ENCODE measurements at regions not wholly inside any gene's neighbourhood (a gene's known extent, or its start where the extent isn't known, plus 50 kb on each side); places are given as distances from the start of the nearest gene placed in this dataset.

DNA sequence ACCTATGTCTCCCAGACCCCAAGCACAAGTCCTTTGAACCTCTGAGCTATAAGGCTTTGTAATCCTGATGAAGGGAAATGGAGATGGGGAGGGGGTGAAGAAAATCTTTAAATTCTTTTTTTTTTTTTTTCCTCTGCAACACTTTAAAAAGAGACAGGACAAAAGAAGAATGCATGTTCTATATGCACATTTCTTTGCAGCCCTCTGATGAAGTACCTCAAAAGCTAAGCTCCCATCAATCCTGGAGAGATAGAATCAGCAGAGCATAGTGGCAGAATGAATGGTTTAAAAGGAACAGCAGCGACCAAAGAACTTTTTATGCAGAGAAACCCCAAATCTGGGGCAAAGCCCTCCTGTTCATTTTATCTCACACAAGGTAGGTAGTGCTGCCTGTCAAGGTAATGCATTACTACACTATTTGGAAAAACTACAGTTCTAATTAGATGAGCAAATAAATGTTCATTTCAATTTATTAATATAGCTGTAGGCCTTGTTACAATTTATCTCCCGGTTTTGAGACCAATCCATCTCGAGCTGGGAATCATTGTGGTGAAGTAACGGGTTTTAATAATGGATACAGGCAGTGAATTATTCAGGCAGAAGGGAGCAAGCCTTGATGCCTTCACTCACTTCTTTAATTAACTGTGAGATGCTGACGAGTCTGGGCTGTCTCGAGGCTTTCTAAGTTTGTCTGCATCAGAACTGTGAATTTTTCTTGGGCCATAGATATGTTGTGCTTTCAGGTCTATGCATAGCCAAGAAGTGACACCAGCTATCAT lies 173.5 kb upstream of the ZNF608 start:
- FAIRE-seq (no peak), DNase-seq (ENCODE audit: low spot score in 2 of 2) (no peak)

GRCh38 chr5:124920909-124921666 lies 174.6 kb upstream of the ZNF608 start:
- FAIRE-seq (no peak), DNase-seq (ENCODE audit: low spot score in 2 of 2) (no peak)

DNA sequence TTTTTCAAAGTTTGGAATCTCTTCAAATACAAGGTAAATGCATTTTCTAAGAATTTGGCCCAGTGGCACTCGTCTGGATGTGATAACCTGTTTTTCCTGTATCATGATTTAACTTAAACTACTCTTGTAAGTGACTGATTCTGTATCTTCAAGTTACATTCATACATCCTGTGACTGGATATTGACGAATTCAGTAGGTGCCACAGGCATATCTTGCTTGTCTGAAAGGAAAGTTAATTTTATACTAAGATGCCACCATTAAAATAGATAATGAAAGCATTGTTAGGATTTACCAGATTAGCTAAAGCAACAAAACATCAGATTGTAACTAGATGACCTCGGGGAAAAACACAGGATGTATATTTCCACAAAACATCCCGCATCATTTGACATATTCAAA lies 175.3 kb upstream of the ZNF608 start:
- DNase-seq (ENCODE audit: low spot score in 2 of 2) (no peak), FAIRE-seq (no peak)

DNA sequence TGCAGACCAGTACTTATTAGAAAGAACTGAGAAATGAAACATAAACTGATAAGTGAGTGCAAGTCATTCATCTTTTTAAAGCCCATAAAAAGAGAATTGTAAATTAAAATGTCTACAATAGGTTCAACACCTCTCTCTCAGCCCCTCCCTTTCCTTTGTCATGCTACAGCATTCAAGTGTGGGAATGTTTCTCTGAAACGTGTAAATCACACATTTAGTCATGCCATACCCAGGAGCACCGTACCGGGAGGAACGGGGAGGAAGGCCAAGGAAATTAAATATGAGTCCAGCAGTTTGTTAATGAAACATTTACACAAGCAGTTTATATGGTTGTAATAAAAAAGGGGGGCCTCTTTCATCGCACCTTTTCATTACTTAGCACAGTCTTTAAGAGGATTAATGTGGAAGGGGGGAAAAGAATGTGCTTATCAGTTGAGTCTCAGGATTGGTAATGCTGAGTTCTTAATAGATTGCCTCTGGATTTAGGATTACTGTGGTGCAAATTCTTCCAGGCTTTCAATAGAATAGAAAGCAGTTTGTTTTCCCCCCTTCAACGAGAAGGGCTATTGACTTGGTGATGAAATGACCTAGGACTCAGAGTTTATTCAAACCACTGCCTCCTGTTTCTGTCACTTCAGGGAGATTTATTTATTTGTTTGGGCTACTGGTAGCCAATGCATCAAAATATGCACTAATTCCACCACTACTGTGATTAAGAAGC lies 176.0 kb upstream of the ZNF608 start:
- no peak for FAIRE-seq
- no peak for DNase-seq (ENCODE audit: low spot score in 2 of 2)

GRCh38 chr5:124923131-124923530 lies 176.7 kb upstream of the ZNF608 start:
- DNase-seq (ENCODE audit: low spot score in 2 of 2) = peak in 1 of 2 donors; percentile 32
- peak; percentile 94 for FAIRE-seq

- DNase-seq (ENCODE audit: low spot score in 2 of 2) (no peak), FAIRE-seq (no peak)
Measured at GRCh38 chr5:124924729-124925128, 178.3 kb upstream of the ZNF608 start.

DNA sequence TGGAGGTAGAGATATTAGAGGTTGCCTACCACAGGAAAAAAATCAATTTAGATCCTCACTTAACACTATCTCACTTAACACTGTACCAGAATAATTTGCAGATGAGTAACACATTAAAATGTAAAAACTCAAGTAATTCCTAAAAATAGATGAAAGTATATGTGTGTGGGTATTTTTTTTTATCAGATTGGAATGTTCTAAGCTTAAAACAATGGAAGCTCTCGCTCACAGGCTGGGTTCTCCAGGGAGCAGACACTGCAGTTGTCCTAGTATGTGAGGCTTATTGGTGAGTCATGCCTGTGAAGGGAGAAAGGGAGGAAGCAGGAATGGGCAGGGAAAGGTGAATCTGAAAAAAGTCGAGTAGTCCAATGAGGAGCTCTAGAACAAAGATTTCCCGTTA lies 181.3 kb upstream of the ZNF608 start:
- no peak for DNase-seq (ENCODE audit: low spot score in 2 of 2)
- FAIRE-seq = no peak

DNA sequence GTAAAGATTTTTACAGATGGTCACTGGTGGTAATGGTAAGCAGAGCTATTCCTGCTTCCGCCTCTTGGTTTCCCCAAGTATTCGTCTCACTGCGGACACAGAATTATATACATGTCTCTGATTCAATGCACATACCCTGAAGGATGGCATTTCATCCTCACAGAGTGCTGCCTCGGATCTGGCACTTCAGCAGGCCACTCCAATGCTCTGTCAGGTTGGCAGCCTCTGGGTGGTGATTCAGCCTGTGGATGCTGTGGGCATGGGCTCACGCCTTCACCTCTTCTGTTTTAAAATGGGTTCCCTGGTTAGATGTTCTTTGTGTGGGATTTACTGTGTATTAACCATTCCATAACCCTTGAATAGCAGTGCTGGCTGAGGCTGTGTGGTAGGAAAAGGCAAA lies 182.6 kb upstream of the ZNF608 start:
- FAIRE-seq = no peak
- DNase-seq (ENCODE audit: low spot score in 2 of 2) = no peak

- DNase-seq (ENCODE audit: low spot score in 2 of 2) = no peak
- no peak for FAIRE-seq
Measured at GRCh38 chr5:124932791-124933600, 186.6 kb upstream of the ZNF608 start.

- FAIRE-seq = no peak
Measured at GRCh38 chr5:124935065-124935464, 188.6 kb upstream of the ZNF608 start.

DNA sequence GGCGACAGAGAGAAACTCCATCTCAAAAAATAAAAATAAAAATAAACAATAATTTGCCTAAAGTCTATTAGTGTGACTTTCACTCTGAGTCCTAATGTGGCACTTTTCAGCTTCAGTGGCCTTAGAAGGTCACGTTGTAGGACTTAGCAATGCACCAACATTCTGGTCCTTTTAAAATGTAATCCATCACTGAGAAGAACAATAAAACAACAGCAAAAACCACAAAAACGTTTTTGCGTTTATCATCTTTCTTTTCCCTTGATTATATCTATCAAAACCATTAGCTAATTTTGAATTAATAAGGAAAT lies 190.1 kb upstream of the ZNF608 start:
- FAIRE-seq = no peak

More at GRCh38 chr5:124935065-124935464, 188.6 kb upstream of the ZNF608 start:
- DNase-seq (ENCODE audit: low spot score in 2 of 2) = no peak

DNA sequence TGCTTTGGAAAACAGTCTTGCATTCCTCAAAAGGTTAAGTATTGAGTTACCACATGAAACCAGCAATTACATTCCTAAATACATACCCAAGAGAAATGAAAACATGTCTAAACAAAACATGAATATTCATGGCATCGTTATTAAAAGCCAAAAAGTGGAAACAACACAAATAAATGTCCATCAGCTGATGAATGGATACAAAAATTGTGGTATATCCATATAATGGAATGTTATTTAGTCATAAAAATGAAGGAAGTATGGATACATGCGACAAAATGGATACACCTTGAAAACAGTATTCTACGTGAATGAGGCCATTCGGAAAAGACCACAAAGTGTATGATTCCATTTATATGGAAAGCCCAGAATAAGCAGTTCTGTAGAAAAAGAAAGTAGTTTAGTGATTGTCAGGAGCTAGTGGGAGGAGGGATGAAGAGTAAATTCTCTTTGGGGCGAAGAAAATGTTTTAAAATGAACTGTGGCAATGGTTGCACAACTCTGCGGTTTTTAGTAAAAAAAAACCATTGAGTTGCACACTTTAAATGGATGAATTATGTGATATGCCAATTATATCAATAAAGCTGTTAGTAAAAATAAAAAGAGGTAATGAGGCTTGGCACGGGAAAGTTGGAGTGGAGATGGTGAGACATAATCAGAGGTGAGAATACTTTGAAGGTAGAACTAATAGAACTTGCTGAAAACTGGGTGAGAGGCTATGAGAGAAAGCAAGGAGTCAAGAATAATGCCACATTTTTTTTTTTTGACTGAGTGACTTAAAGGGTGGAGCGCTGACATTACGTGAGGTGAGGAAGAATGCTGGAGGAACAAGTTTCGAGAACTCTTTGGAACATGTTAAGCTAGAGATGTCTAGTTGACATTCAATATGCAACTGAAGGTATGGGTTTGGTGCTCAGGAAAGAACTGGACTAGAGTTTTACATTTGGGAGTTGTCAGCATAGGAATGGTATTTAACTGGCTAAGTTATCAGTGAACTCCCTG lies 194.9 kb upstream of the ZNF608 start:
- no peak for DNase-seq (ENCODE audit: low spot score in 2 of 2)
- no peak for FAIRE-seq

More for the DNA sequence above, 190.1 kb upstream of the ZNF608 start:
- no peak for DNase-seq (ENCODE audit: low spot score in 2 of 2)

- FAIRE-seq (no peak), DNase-seq (ENCODE audit: low spot score in 2 of 2) (no peak)
Measured at GRCh38 chr5:124948062-124948753, 201.8 kb upstream of the ZNF608 start.

DNA sequence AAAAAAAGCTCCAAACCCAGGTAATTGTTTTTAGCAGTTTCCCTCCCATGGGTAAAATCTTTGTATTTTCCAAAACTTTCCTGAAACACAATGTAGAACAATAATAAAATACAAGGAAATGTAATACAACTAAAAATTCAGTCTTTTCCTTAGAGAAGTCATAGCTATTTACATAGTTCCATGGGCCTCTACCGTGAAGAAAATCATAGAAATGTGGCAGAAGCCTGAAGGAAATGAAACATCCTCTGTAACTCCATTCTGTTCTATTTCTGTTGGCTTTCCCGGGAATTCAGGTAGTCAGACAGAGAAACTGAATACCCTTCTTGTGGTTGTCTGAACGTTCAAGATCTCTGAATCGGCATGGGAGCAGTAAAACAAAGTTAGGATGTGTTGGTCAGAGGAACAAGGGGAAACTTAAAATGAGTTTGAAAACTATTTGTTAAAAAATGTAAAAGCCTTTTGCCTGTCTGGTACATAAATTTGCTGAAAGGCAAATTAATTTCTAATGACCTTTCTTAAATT lies 202.4 kb upstream of the ZNF608 start:
- FAIRE-seq (no peak), DNase-seq (ENCODE audit: low spot score in 2 of 2) (no peak)

DNA sequence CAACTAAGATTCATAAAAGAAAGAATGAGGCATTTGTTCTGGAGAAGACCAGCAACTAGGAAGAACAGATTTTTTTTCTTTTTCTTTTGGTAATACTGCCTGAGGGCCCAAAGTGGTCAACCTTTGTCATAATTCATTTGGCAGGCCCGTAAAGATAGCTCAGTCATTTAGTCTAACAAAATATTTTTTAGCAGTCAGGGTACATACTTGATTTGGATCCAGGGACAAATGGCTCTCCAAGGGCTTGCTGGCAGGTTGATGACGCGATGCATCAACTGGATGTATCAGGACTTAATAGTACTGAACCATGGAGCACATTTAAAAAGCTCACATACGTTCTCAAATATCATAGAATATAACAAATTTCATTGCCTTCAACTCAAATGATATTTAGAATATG lies 203.4 kb upstream of the ZNF608 start:
- FAIRE-seq (no peak), DNase-seq (ENCODE audit: low spot score in 2 of 2) (no peak)

- DNase-seq (ENCODE audit: low spot score in 2 of 2) = no peak
- FAIRE-seq = no peak
Measured at GRCh38 chr5:124951105-124951504, 204.7 kb upstream of the ZNF608 start.

DNA sequence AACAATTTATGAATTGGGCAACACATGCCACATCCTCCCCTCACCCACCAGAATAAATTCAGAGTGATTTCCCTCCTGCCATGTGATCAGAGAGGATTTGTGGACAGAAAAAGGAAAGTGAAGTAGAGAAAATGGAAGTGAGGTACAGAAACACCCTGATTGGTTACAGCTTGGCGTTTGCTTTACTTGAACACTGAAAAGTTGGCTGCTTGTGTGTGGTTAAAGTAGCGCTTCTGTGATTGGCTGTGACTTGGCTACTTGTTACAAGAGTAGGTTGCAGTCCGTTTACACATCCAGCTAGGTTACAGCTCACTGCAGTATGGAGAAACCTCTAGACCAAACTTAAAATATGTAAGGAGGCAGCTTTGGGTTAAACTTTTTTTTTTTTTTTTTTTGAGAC lies 205.2 kb upstream of the ZNF608 start:
- no peak for DNase-seq (ENCODE audit: low spot score in 2 of 2)
- FAIRE-seq = no peak

DNA sequence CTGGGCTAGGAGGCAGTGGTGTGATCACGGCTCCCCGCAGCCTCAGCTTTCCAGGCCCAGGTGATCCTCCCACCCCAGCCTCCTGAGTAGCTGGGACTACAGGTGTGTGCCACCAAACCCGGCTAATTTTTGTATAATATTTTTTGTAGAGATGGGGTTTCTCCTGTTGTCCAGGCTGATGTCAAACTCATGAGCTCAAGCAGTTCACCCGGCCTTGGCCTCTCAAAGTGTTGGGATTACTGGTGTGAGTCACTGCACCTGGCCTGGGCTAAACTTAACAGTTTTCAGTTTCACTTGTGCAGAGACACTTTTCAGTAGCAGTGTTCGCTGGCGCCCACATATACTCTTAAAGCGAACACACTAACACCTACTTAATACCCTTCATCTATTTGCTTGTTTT lies 205.6 kb upstream of the ZNF608 start:
- DNase-seq (ENCODE audit: low spot score in 2 of 2) (no peak), FAIRE-seq (no peak)

- no peak for FAIRE-seq
- no peak for DNase-seq (ENCODE audit: low spot score in 2 of 2)
Measured at GRCh38 chr5:124952566-124952965, 206.1 kb upstream of the ZNF608 start.

Measured in frontal cortex (tissue), 3 donors.